ENCODE measurements at regions not wholly inside any gene's neighbourhood (a gene's known extent, or its start where the extent isn't known, plus 50 kb on each side); places are given as distances from the start of the nearest gene placed in this dataset.
"Not testable (repeated sequence)": the region's sequence is repeated elsewhere in the genome, so short reads cannot be mapped to it uniquely, and the experiment has no call there.

- Mint-ChIP-seq H3K27ac (ENCODE audit: unreplicated experiment) (no peak overlapping the region), H3K4me3 (ENCODE audit: low read depth, unreplicated experiment) (no peak overlapping the region), H3K9me3 (ENCODE audit: low read depth, unreplicated experiment) (peaks cover 21% of the 10 kb centered on the region), H3K27me3 (ENCODE audit: unreplicated experiment) (no peaks in the 10 kb centered on the region), H3K4me1 (ENCODE audit: low read depth, unreplicated experiment) (no peaks in the 10 kb centered on the region), H3K36me3 (ENCODE audit: insufficient read depth, unreplicated experiment) (no peaks in the 10 kb centered on the region)
- DNase-seq, result no peak
- CTCF ChIA-PET, result no interaction called here
- TF ChIP-seq, protein P1, sequence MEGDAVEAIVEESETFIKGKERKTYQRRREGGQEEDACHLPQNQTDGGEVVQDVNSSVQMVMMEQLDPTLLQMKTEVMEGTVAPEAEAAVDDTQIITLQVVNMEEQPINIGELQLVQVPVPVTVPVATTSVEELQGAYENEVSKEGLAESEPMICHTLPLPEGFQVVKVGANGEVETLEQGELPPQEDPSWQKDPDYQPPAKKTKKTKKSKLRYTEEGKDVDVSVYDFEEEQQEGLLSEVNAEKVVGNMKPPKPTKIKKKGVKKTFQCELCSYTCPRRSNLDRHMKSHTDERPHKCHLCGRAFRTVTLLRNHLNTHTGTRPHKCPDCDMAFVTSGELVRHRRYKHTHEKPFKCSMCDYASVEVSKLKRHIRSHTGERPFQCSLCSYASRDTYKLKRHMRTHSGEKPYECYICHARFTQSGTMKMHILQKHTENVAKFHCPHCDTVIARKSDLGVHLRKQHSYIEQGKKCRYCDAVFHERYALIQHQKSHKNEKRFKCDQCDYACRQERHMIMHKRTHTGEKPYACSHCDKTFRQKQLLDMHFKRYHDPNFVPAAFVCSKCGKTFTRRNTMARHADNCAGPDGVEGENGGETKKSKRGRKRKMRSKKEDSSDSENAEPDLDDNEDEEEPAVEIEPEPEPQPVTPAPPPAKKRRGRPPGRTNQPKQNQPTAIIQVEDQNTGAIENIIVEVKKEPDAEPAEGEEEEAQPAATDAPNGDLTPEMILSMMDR (IDR thresholded peaks at IDR 0.05; ENCODE audit: unreplicated experiment), result no peak
- BruUV-seq (replicated peaks), result no TSS peak
- intact Hi-C loops (cut with micrococcal nuclease; ENCODE audit: unreplicated experiment), result no loop called here
These were observed 1606.8 kb downstream of the KHDRBS2 start for GRCh38 chr6:60679175-60679574.

- Mint-ChIP-seq H3K4me1 (ENCODE audit: low read depth, unreplicated experiment) (no peaks in the 10 kb centered on the region), H3K36me3 (ENCODE audit: insufficient read depth, unreplicated experiment) (no peaks in the 10 kb centered on the region), H3K27ac (ENCODE audit: unreplicated experiment) (no peak overlapping the region), H3K27me3 (ENCODE audit: unreplicated experiment) (no peaks in the 10 kb centered on the region), H3K4me3 (ENCODE audit: low read depth, unreplicated experiment) (no peak overlapping the region), H3K9me3 (ENCODE audit: low read depth, unreplicated experiment) (peaks cover 11% of the 10 kb centered on the region)
- BruUV-seq (replicated peaks), result no TSS peak
- TF ChIP-seq, protein P1 (IDR thresholded peaks at IDR 0.05; ENCODE audit: unreplicated experiment), result no peak
- intact Hi-C loops (cut with micrococcal nuclease; ENCODE audit: unreplicated experiment), result no loop called here
- CTCF ChIA-PET, result no interaction called here
- DNase-seq, result no peak
These were observed 1614.7 kb downstream of the KHDRBS2 start for GRCh38 chr6:60671369-60671768.

DNA sequence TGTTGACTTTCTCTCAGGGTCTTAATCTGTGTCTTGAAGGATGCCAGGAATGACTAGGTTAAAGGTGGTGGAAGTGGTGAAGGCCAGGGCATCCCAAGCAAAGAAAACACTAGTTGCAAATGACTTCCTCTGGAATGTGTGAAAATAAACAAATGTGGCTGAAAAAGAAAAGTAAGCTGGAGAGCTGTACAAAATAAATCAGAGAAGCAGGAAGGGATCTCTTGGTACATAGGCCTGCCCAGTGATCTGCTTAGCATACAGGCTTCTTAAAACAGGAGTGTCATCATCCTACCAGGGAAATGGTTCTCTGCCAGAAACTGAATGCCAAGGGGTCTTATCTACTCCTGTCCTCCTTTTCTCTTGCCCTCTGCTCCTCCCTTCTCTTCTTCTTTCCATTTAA, 1616.0 kb downstream of the KHDRBS2 start:
- no peak for DNase-seq
- BruUV-seq (replicated peaks), result no TSS peak
- Mint-ChIP-seq H3K27me3 (ENCODE audit: unreplicated experiment) (no peaks in the 10 kb centered on the region), H3K36me3 (ENCODE audit: insufficient read depth, unreplicated experiment) (no peaks in the 10 kb centered on the region), H3K4me3 (ENCODE audit: low read depth, unreplicated experiment) (no peak overlapping the region), H3K9me3 (ENCODE audit: low read depth, unreplicated experiment) (peaks cover 11% of the 10 kb centered on the region), H3K4me1 (ENCODE audit: low read depth, unreplicated experiment) (no peaks in the 10 kb centered on the region), H3K27ac (ENCODE audit: unreplicated experiment) (no peak overlapping the region)
- CTCF ChIA-PET, result no interaction called here
- intact Hi-C loops (cut with micrococcal nuclease; ENCODE audit: unreplicated experiment), result no loop called here
- TF ChIP-seq, protein P1 (IDR thresholded peaks at IDR 0.05; ENCODE audit: unreplicated experiment), result no peak

- no peak overlapping the region for H3K27ac Mint-ChIP-seq (ENCODE audit: unreplicated experiment)
- intact Hi-C loops (cut with micrococcal nuclease; ENCODE audit: unreplicated experiment), result no loop called here
- TF ChIP-seq, protein P1 (IDR thresholded peaks at IDR 0.05; ENCODE audit: unreplicated experiment), result no peak
- H3K36me3 Mint-ChIP-seq (ENCODE audit: insufficient read depth, unreplicated experiment), result no peaks in the 10 kb centered on the region
- no peak overlapping the region for H3K4me3 Mint-ChIP-seq (ENCODE audit: low read depth, unreplicated experiment)
- no peak for DNase-seq
- no peaks in the 10 kb centered on the region for H3K27me3 Mint-ChIP-seq (ENCODE audit: unreplicated experiment)
- peaks cover 14% of the 10 kb centered on the region for H3K9me3 Mint-ChIP-seq (ENCODE audit: low read depth, unreplicated experiment)
- H3K4me1 Mint-ChIP-seq (ENCODE audit: low read depth, unreplicated experiment), result no peaks in the 10 kb centered on the region
- BruUV-seq (replicated peaks), result no TSS peak
- CTCF ChIA-PET, result no interaction called here
These were observed 1617.6 kb downstream of the KHDRBS2 start for GRCh38 chr6:60668428-60668827.

- BruUV-seq (replicated peaks); DNase-seq; H3K27me3 Mint-ChIP-seq (ENCODE audit: unreplicated experiment); CTCF ChIA-PET; H3K4me1 Mint-ChIP-seq (ENCODE audit: low read depth, unreplicated experiment); H3K36me3 Mint-ChIP-seq (ENCODE audit: insufficient read depth, unreplicated experiment); H3K27ac Mint-ChIP-seq (ENCODE audit: unreplicated experiment); intact Hi-C loops (cut with micrococcal nuclease; ENCODE audit: unreplicated experiment); H3K4me3 Mint-ChIP-seq (ENCODE audit: low read depth, unreplicated experiment): not testable (repeated sequence)
- H3K9me3 Mint-ChIP-seq (ENCODE audit: low read depth, unreplicated experiment), result peaks cover 25% of the 10 kb centered on the region
These were observed 1622.8 kb downstream of the KHDRBS2 start for GRCh38 chr6:60663199-60663598.
